HepG2 (cell line): ENCODE measurements at regions not wholly inside any gene's neighbourhood (a gene's known extent, or its start where the extent isn't known, plus 50 kb on each side); places are given as distances from the start of the nearest gene placed in this dataset.

ENCODE experiments used
- ATAC-seq: fragments of 200-7000 bp; cut with Tn5 transposase; 3 replicates; pipeline ENCODE4 v1.9.1; 2020; ENCODE audit warnings: mild to moderate bottlenecking, moderate library complexity
- BruUV-seq: library from RNA; stranded (reverse); fragments of 400-500 nt; replicated peaks from 2 replicates; lab custom pipeline; 2021; lab: Mats Ljungman, UMichigan
- CTCF ChIA-PET: fragments of 300-600 bp; formaldehyde crosslinking; extraction: SDS; loops from one replicate; lab custom pipeline; 2021; ENCODE audit warnings: low total read pairs, inconsistent platforms, low intra/inter-chr PET ratio; lab: Yijun Ruan, JAX
- POLR2A ChIA-PET: fragments of 350-600 bp; sonication (Branson Sonifier 250); formaldehyde crosslinking; loops from one replicate; lab custom pipeline; 2020; ENCODE audit warnings: antibody characterized with exemption, inconsistent platforms; lab: Yijun Ruan, JAX
- DNase-seq: peaks from one replicate; pipeline ENCODE4 v3.0.0-alpha.2; 2015; ENCODE audit warnings: low spot score
- FAIRE-seq: peaks from 3 replicates; lab custom pipeline; 2011; peaks lifted over from hg19 to GRCh38; lab: Jason Lieb, UNC
- H2AFZ ChIP-seq: one replicate; pipeline ENCODE4 v1.6.1; 2011; ENCODE audit warnings: low read length, inconsistent platforms
- H3K27ac ChIP-seq: fragments of 300-600 bp; 3 replicates; pipeline ENCODE4 v1.8.0; 2011; ENCODE audit warnings: mixed run types, mild to moderate bottlenecking, mixed read lengths, low read length, inconsistent platforms; ENCODE audit not compliant: insufficient read depth; ENCODE audit errors: extremely low read length
- H3K27me3 ChIP-seq, 2 experiments: fragments of 200-600 bp in 1 of 2; 2 replicates in 1 of 2; 3 replicates in 1 of 2; pipeline versions ENCODE4 v1.6.0 to v1.8.0; 2011; ENCODE audit warnings: low read length in 2 of 2, mild to moderate bottlenecking in 2 of 2, moderate library complexity in 2 of 2, inconsistent platforms in 1 of 2; ENCODE audit not compliant: insufficient read depth in 2 of 2, control insufficient read depth in 1 of 2
- H3K36me3 ChIP-seq, 2 experiments: fragments of 200-600 bp in 1 of 2; replicated peaks in 1 of 2; 2 replicates in 1 of 2; 3 replicates in 1 of 2; pipeline versions ENCODE4 v1.5.1 to v1.8.0; 2011; ENCODE audit warnings: low read length in 2 of 2, inconsistent platforms in 1 of 2; ENCODE audit not compliant: insufficient read depth in 2 of 2, control insufficient read depth in 1 of 2
- H3K4me1 ChIP-seq: 2 replicates; pipeline ENCODE4 v1.5.1; 2012; ENCODE audit warnings: low read length, inconsistent platforms; ENCODE audit not compliant: insufficient read depth
- H3K4me2 ChIP-seq: 2 replicates; pipeline ENCODE4 v1.6.0; 2011; ENCODE audit warnings: low read depth, low read length, inconsistent platforms
- H3K4me3 ChIP-seq, 3 experiments: fragments of 200-600 bp in 1 of 3; sonication (generic), shearing (Covaris generic) in 1 of 3; replicated peaks in 1 of 3; 2 replicates each; pipeline ENCODE4 v1.5.1; 2011 to 2016; ENCODE audit warnings: low read length in 3 of 3, inconsistent platforms in 2 of 3, low read depth in 2 of 3, mild to moderate bottlenecking in 2 of 3, control low read depth in 1 of 3, mixed read lengths in 1 of 3; ENCODE audit not compliant: insufficient read depth in 1 of 3
- H3K79me2 ChIP-seq: one replicate; pipeline ENCODE4 v1.6.1; 2011; ENCODE audit warnings: low read length, inconsistent platforms; ENCODE audit not compliant: insufficient read depth
- H3K9ac ChIP-seq: 2 replicates; pipeline ENCODE4 v1.6.0; 2011; ENCODE audit warnings: mild to moderate bottlenecking, low read depth, low read length, inconsistent platforms; ENCODE audit not compliant: insufficient read depth
- H3K9me3 ChIP-seq: 2 replicates; pipeline ENCODE4 v1.5.1; 2012; ENCODE audit warnings: mild to moderate bottlenecking, low read length
- H4K20me1 ChIP-seq: 2 replicates; pipeline ENCODE4 v1.6.0; 2011; ENCODE audit warnings: inconsistent platforms, mild to moderate bottlenecking, low read length, moderate library complexity; ENCODE audit not compliant: insufficient read depth
- MXI1 ChIP-seq: IDR thresholded peaks from 3 replicates; pipeline ENCODE4 v1.6.1; 2012; ENCODE audit warnings: low read depth, low read length, inconsistent platforms, borderline replicate concordance
- SP5 ChIP-seq: IDR thresholded peaks from 2 replicates; pipeline ENCODE4 v1.6.1; 2016; ENCODE audit warnings: low read depth, borderline replicate concordance
- ZFAT ChIP-seq: sonication (generic); formaldehyde crosslinking; conservative IDR thresholded peaks from 2 replicates; pipeline ENCODE4 v1.8.1; 2023; ENCODE audit warnings: missing genetic modification reagents, inconsistent platforms
- ZNF629 ChIP-seq: sonication (generic); formaldehyde crosslinking; conservative IDR thresholded peaks from 2 replicates; pipeline ENCODE4 v1.5.0; 2020; ENCODE audit warnings: missing genetic modification reagents
- WGBS: methylation state at CpG from one replicate; pipeline ENCODE4 v1.1.6; 2017; ENCODE audit warnings: low lambda C conversion rate; 5-methylcytosine and 5-hydroxymethylcytosine counted together
- in situ Hi-C: cut with HindIII; loops from 2 replicates; pipeline ENCODE4 v1.10.0; 2017; ENCODE audit warnings: low pct_unique_long_range_greater_than_20kb; ENCODE audit not compliant: extremely low pct_ligation_motif_present
- intact Hi-C: fragments of 100-400 bp; cut with micrococcal nuclease; formaldehyde crosslinking; loops from one replicate; pipeline ENCODE4 v1.10.0; 2022; ENCODE audit not compliant: unreplicated experiment
- TF ChIP-seq, protein P1 (sequence below): fragments of 450-650 bp; IDR thresholded peaks from 2 replicates; pipeline ENCODE4 v1.6.1; 2016
- TF ChIP-seq, protein P2 (sequence below), 2 experiments: sonication (generic) in 1 of 2; formaldehyde crosslinking in 1 of 2; IDR thresholded peaks; 2 replicates each; pipeline versions ENCODE4 v1.6.1 to v1.9.0; 2014 to 2022; ENCODE audit warnings: antibody characterized with exemption in 1 of 2, borderline replicate concordance in 1 of 2, inconsistent platforms in 1 of 2, low read depth in 1 of 2, missing genetic modification reagents in 1 of 2
- TF ChIP-seq, protein P3 (sequence below): sonication (generic); formaldehyde crosslinking; IDR thresholded peaks from 2 replicates; pipeline ENCODE4 v1.4.0; 2020; ENCODE audit warnings: mild to moderate bottlenecking, low read depth, missing genetic modification reagents

DNA sequence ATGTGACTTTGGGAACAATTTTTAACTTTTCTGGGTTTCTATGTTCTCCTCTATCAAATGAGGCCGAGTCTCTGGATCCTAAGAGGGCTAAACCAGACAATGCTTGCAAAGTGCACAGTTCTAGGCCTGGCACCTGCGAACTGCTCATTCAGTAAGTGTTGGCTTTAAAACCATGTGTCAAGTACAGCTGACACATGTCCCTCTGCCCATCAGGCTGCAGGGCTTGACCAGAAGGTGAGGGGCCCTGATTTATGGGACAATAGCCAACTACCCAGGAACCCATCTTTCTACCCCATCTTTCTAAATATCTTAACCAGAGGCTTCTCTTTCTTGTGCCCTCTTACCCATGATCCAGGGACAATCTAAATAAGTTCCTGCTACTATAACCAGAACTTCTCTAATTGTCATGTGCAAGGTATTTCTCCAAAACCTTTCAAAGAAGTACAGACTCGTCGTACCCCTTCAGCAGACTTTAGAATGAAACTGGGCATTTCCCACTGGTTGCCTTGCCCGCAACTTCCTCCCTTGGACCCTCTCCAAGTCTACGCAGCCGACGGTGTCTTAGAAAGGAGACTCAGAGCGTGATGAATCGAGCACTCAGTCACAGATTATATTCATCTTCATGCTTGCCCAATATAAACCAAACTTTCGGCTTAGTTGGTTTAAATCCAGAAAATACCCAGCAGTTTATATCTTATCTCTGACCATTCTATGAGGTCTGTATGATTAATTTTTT lies 69.8 kb upstream of the STEAP1B start:
- H3K4me2 ChIP-seq = no peak overlapping the region
- H3K9ac ChIP-seq = no peak overlapping the region
- no peak overlapping the region for H2AFZ ChIP-seq
- ChIA-PET CTCF (no interaction called here), POLR2A (no interaction called here)
- no peaks in the 10 kb centered on the region for H3K9me3 ChIP-seq
- H3K4me3 ChIP-seq = no peak overlapping the region
- ATAC-seq = no peak
- FAIRE-seq = no peak
- intact Hi-C loops = loop anchor here (10.0 kb wide), 1 partner anchor 295 kb away; no protein-coding TSS in a partner anchor
- H3K79me2 ChIP-seq = no peaks in the 10 kb centered on the region
- no peaks in the 10 kb centered on the region for H3K4me1 ChIP-seq
- no peaks in the 10 kb centered on the region for H4K20me1 ChIP-seq
- BruUV-seq = no TSS peak
- 14% methylated on average over 10 of the region's 11 CpGs for WGBS
- DNase-seq = no peak
- TF ChIP-seq, protein P1, sequence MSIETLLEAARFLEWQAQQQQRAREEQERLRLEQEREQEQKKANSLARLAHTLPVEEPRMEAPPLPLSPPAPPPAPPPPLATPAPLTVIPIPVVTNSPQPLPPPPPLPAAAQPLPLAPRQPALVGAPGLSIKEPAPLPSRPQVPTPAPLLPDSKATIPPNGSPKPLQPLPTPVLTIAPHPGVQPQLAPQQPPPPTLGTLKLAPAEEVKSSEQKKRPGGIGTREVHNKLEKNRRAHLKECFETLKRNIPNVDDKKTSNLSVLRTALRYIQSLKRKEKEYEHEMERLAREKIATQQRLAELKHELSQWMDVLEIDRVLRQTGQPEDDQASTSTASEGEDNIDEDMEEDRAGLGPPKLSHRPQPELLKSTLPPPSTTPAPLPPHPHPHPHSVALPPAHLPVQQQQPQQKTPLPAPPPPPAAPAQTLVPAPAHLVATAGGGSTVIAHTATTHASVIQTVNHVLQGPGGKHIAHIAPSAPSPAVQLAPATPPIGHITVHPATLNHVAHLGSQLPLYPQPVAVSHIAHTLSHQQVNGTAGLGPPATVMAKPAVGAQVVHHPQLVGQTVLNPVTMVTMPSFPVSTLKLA = peak; percentile 60
- no peak for TF ChIP-seq SP5 (CRISPR knock-in tag)
- H3K27me3 ChIP-seq = peaks cover 0 to 36% of the 10 kb centered on the region in 2 experiments; a peak in 3 of 5 replicates
- H3K36me3 ChIP-seq = no peaks in the 10 kb centered on the region
- in situ Hi-C loops = no loop called here
- no peak overlapping the region for H3K27ac ChIP-seq

DNA sequence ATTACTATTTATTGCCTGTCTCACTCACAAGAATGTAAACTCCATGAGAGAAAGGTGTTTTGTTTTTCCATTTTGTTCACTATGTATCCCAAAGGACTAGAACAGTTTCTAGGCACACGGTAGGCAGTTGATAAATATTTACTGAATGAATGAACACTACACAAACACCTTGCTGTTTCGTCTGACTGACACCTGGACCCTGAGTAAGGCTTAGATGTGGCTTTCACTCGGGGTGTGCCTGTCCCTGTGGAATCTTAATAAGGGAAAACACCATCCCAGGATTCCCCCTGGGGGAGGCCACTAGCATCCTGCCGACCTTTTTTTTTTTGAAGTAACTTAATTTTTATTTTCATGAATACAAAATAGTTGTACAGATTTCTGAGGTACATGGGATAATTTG lies 66.6 kb upstream of the STEAP1B start:
- ChIA-PET CTCF (no interaction called here), POLR2A (no interaction called here)
- FAIRE-seq = no peak
- peaks cover 4 to 31% of the 10 kb centered on the region in 2 experiments; a peak in 3 of 5 replicates for H3K27me3 ChIP-seq
- WGBS = 10% methylated on average over 4 of the region's 4 CpGs
- no peak overlapping the region for H3K27ac ChIP-seq
- H3K36me3 ChIP-seq = no peaks in the 10 kb centered on the region
- in situ Hi-C loops = no loop called here
- H3K4me2 ChIP-seq = no peak overlapping the region
- no peak overlapping the region for H3K9ac ChIP-seq
- no peaks in the 10 kb centered on the region for H4K20me1 ChIP-seq
- H3K4me3 ChIP-seq = no peak overlapping the region
- no peak overlapping the region for H2AFZ ChIP-seq
- intact Hi-C loops = loop anchor here (10.0 kb wide), 1 partner anchor 298 kb away; no protein-coding TSS in a partner anchor
- no peaks in the 10 kb centered on the region for H3K9me3 ChIP-seq
- H3K4me1 ChIP-seq = peaks cover 4% of the 10 kb centered on the region; the same call in 1 of the 2 replicates
- no TSS peak for BruUV-seq
- no peak for TF ChIP-seq ZNF629 (CRISPR knock-in tag)
- TF ChIP-seq, protein P2, sequence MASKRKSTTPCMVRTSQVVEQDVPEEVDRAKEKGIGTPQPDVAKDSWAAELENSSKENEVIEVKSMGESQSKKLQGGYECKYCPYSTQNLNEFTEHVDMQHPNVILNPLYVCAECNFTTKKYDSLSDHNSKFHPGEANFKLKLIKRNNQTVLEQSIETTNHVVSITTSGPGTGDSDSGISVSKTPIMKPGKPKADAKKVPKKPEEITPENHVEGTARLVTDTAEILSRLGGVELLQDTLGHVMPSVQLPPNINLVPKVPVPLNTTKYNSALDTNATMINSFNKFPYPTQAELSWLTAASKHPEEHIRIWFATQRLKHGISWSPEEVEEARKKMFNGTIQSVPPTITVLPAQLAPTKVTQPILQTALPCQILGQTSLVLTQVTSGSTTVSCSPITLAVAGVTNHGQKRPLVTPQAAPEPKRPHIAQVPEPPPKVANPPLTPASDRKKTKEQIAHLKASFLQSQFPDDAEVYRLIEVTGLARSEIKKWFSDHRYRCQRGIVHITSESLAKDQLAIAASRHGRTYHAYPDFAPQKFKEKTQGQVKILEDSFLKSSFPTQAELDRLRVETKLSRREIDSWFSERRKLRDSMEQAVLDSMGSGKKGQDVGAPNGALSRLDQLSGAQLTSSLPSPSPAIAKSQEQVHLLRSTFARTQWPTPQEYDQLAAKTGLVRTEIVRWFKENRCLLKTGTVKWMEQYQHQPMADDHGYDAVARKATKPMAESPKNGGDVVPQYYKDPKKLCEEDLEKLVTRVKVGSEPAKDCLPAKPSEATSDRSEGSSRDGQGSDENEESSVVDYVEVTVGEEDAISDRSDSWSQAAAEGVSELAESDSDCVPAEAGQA (IDR thresholded peaks at IDR 0.05; ENCODE audit: low read depth) = no peak
- TF ChIP-seq, protein P2 (CRISPR knock-in tag; IDR thresholded peaks at IDR 0.05; ENCODE audit: borderline replicate concordance) = no peak
- TF ChIP-seq MXI1 = no peak
- no peak for TF ChIP-seq ZFAT (CRISPR knock-in tag)
- TF ChIP-seq, protein P3, sequence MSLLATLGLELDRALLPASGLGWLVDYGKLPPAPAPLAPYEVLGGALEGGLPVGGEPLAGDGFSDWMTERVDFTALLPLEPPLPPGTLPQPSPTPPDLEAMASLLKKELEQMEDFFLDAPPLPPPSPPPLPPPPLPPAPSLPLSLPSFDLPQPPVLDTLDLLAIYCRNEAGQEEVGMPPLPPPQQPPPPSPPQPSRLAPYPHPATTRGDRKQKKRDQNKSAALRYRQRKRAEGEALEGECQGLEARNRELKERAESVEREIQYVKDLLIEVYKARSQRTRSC (CRISPR knock-in tag) = no peak
- no peak for ATAC-seq
- no peak for DNase-seq
- no peaks in the 10 kb centered on the region for H3K79me2 ChIP-seq
